ENCODE measurements at regions not wholly inside any gene's neighbourhood (a gene's known extent, or its start where the extent isn't known, plus 50 kb on each side); places are given as distances from the start of the nearest gene placed in this dataset.

GRCh38 chr16:88283596-88283995, 99.2 kb upstream of the ZNF469 start:
- no peak overlapping the region for H3K4me3 Mint-ChIP-seq
- no peaks in the 10 kb centered on the region for H3K4me1 ChIP-seq (ENCODE audit: insufficient read depth)
- no peaks in the 10 kb centered on the region for H3K4me1 Mint-ChIP-seq
- TF ChIP-seq EZH2 (IDR thresholded peaks at IDR 0.05; ENCODE audit: low read depth, unreplicated experiment) (no peak), POLR2AphosphoS5 (IDR thresholded peaks at IDR 0.05; ENCODE audit: low read depth) (no peak), ZNF114 (CRISPR knock-in tag; IDR thresholded peaks at IDR 0.05) (no peak), CTCF (conservative IDR thresholded peaks at IDR 0.05; ENCODE audit: low read depth in 2 of 2) (no peak), JUNB (IDR thresholded peaks at IDR 0.05; ENCODE audit: unreplicated experiment) (no peak), EZH2phosphoT487 (IDR thresholded peaks at IDR 0.05; ENCODE audit: unreplicated experiment) (no peak), CREB1 (CRISPR knock-in tag; IDR thresholded peaks at IDR 0.05; ENCODE audit: low read depth) (no peak), STAT1 (IDR thresholded peaks at IDR 0.05; ENCODE audit: unreplicated experiment) (no peak), NANOG (IDR thresholded peaks at IDR 0.05; ENCODE audit: borderline replicate concordance) (no peak), ZNF331 (CRISPR knock-in tag; IDR thresholded peaks at IDR 0.05; ENCODE audit: low read depth) (no peak)
- TF ChIP-seq, protein P1, sequence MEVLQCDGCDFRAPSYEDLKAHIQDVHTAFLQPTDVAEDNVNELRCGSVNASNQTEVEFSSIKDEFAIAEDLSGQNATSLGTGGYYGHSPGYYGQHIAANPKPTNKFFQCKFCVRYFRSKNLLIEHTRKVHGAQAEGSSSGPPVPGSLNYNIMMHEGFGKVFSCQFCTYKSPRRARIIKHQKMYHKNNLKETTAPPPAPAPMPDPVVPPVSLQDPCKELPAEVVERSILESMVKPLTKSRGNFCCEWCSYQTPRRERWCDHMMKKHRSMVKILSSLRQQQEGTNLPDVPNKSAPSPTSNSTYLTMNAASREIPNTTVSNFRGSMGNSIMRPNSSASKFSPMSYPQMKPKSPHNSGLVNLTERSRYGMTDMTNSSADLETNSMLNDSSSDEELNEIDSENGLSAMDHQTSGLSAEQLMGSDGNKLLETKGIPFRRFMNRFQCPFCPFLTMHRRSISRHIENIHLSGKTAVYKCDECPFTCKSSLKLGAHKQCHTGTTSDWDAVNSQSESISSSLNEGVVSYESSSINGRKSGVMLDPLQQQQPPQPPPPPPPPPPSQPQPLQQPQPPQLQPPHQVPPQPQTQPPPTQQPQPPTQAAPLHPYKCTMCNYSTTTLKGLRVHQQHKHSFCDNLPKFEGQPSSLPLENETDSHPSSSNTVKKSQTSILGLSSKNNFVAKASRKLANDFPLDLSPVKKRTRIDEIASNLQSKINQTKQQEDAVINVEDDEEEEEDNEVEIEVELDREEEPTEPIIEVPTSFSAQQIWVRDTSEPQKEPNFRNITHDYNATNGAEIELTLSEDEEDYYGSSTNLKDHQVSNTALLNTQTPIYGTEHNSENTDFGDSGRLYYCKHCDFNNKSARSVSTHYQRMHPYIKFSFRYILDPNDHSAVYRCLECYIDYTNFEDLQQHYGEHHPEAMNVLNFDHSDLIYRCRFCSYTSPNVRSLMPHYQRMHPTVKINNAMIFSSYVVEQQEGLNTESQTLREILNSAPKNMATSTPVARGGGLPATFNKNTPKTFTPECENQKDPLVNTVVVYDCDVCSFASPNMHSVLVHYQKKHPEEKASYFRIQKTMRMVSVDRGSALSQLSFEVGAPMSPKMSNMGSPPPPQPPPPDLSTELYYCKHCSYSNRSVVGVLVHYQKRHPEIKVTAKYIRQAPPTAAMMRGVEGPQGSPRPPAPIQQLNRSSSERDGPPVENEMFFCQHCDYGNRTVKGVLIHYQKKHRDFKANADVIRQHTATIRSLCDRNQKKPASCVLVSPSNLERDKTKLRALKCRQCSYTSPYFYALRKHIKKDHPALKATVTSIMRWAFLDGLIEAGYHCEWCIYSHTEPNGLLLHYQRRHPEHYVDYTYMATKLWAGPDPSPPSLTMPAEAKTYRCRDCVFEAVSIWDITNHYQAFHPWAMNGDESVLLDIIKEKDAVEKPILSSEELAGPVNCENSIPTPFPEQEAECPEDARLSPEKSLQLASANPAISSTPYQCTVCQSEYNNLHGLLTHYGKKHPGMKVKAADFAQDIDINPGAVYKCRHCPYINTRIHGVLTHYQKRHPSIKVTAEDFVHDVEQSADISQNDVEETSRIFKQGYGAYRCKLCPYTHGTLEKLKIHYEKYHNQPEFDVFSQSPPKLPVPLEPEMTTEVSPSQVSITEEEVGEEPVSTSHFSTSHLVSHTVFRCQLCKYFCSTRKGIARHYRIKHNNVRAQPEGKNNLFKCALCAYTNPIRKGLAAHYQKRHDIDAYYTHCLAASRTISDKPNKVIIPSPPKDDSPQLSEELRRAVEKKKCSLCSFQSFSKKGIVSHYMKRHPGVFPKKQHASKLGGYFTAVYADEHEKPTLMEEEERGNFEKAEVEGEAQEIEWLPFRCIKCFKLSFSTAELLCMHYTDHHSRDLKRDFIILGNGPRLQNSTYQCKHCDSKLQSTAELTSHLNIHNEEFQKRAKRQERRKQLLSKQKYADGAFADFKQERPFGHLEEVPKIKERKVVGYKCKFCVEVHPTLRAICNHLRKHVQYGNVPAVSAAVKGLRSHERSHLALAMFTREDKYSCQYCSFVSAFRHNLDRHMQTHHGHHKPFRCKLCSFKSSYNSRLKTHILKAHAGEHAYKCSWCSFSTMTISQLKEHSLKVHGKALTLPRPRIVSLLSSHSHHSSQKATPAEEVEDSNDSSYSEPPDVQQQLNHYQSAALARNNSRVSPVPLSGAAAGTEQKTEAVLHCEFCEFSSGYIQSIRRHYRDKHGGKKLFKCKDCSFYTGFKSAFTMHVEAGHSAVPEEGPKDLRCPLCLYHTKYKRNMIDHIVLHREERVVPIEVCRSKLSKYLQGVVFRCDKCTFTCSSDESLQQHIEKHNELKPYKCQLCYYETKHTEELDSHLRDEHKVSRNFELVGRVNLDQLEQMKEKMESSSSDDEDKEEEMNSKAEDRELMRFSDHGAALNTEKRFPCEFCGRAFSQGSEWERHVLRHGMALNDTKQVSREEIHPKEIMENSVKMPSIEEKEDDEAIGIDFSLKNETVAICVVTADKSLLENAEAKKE (CRISPR knock-in tag; IDR thresholded peaks at IDR 0.05): no peak
- TF ChIP-seq, protein P2, sequence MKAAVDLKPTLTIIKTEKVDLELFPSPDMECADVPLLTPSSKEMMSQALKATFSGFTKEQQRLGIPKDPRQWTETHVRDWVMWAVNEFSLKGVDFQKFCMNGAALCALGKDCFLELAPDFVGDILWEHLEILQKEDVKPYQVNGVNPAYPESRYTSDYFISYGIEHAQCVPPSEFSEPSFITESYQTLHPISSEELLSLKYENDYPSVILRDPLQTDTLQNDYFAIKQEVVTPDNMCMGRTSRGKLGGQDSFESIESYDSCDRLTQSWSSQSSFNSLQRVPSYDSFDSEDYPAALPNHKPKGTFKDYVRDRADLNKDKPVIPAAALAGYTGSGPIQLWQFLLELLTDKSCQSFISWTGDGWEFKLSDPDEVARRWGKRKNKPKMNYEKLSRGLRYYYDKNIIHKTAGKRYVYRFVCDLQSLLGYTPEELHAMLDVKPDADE (IDR thresholded peaks at IDR 0.05): no peak
- TF ChIP-seq, protein P3, sequence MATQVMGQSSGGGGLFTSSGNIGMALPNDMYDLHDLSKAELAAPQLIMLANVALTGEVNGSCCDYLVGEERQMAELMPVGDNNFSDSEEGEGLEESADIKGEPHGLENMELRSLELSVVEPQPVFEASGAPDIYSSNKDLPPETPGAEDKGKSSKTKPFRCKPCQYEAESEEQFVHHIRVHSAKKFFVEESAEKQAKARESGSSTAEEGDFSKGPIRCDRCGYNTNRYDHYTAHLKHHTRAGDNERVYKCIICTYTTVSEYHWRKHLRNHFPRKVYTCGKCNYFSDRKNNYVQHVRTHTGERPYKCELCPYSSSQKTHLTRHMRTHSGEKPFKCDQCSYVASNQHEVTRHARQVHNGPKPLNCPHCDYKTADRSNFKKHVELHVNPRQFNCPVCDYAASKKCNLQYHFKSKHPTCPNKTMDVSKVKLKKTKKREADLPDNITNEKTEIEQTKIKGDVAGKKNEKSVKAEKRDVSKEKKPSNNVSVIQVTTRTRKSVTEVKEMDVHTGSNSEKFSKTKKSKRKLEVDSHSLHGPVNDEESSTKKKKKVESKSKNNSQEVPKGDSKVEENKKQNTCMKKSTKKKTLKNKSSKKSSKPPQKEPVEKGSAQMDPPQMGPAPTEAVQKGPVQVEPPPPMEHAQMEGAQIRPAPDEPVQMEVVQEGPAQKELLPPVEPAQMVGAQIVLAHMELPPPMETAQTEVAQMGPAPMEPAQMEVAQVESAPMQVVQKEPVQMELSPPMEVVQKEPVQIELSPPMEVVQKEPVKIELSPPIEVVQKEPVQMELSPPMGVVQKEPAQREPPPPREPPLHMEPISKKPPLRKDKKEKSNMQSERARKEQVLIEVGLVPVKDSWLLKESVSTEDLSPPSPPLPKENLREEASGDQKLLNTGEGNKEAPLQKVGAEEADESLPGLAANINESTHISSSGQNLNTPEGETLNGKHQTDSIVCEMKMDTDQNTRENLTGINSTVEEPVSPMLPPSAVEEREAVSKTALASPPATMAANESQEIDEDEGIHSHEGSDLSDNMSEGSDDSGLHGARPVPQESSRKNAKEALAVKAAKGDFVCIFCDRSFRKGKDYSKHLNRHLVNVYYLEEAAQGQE (IDR thresholded peaks at IDR 0.05; ENCODE audit: unreplicated experiment): no peak
- H3K36me3 ChIP-seq (ENCODE audit: insufficient read depth): no peaks in the 10 kb centered on the region
- H2AFZ ChIP-seq: no peak overlapping the region
- H3K27ac ChIP-seq (ENCODE audit: low read depth): no peak overlapping the region
- no peaks in the 10 kb centered on the region for H3K27me3 ChIP-seq (ENCODE audit: insufficient read depth)
- H3K79me2 ChIP-seq (replicated peaks; ENCODE audit: insufficient read depth): no peaks in the 10 kb centered on the region
- no peak for ATAC-seq
- H3K36me3 Mint-ChIP-seq (ENCODE audit: low read depth): peaks cover 10% of the 10 kb centered on the region
- H3K4me2 ChIP-seq: no peak overlapping the region
- no peaks in the 10 kb centered on the region for H4K20me1 ChIP-seq (replicated peaks; ENCODE audit: insufficient read depth)
- no peaks in the 10 kb centered on the region for H3K9me2 ChIP-seq (ENCODE audit: insufficient read depth)
- no peaks in the 10 kb centered on the region for H3F3A ChIP-seq (replicated peaks; ENCODE audit: low read depth)
- DNase-seq (ENCODE audit: low spot score): no peak
- no peak overlapping the region for H3K4me3 ChIP-seq
- H3K27me3 Mint-ChIP-seq (ENCODE audit: insufficient read depth, low read depth, poor library complexity): no peaks in the 10 kb centered on the region
- no peak overlapping the region for H3K27ac Mint-ChIP-seq
- peaks cover 45% of the 10 kb centered on the region for H3K9me3 Mint-ChIP-seq
